ENCODE measurements at regions not wholly inside any gene's neighbourhood (a gene's known extent, or its start where the extent isn't known, plus 50 kb on each side); places are given as distances from the start of the nearest gene placed in this dataset.
"Not testable (repeated sequence)": the region's sequence is repeated elsewhere in the genome, so short reads cannot be mapped to it uniquely, and the experiment has no call there.

DNA sequence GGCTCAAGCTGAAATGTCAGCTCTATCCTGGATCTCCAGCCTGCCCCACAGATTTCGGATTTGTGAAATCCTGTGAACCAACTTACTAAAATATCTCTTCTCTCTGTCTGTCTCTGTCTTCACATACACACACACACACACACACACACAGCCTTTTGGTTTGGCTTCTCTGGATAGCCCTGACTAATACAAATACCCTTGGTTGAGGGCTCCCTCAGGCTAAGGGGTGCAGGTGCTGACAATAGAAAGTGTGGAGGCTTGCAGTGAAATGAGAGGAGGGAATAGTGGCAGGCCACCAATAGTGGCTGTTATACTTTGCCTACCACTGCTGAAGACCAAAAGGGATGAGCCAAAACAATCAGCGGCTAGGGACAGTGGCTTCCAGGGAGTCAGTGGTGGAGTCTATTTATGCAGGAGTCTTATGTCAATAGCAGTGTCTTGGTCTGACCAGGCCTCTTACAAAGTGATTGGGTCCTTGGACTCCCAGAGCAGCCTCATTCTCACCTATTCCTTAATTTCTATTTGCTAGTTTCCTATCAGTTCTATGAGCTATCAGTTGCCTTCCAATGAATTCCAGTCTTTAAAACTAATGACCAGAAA is 93.2 kb upstream of the GAS1 start:
- Histone ChIP-seq H3K36me3 (no peaks in the 10 kb centered on the region), H3K27me3 (ENCODE audit: low read depth) (no peaks in the 10 kb centered on the region), H3K4me1 (no peaks in the 10 kb centered on the region), H3K4me3 (no peak overlapping the region), H3K9me3 (no peaks in the 10 kb centered on the region), H3K27ac (no peak overlapping the region)
- TF ChIP-seq, protein P1, sequence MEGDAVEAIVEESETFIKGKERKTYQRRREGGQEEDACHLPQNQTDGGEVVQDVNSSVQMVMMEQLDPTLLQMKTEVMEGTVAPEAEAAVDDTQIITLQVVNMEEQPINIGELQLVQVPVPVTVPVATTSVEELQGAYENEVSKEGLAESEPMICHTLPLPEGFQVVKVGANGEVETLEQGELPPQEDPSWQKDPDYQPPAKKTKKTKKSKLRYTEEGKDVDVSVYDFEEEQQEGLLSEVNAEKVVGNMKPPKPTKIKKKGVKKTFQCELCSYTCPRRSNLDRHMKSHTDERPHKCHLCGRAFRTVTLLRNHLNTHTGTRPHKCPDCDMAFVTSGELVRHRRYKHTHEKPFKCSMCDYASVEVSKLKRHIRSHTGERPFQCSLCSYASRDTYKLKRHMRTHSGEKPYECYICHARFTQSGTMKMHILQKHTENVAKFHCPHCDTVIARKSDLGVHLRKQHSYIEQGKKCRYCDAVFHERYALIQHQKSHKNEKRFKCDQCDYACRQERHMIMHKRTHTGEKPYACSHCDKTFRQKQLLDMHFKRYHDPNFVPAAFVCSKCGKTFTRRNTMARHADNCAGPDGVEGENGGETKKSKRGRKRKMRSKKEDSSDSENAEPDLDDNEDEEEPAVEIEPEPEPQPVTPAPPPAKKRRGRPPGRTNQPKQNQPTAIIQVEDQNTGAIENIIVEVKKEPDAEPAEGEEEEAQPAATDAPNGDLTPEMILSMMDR (IDR thresholded peaks at IDR 0.05), result no peak
- DNase-seq (no peak), ATAC-seq (no peak)
- intact Hi-C loops (cut with DNase I), result no loop called here

DNA sequence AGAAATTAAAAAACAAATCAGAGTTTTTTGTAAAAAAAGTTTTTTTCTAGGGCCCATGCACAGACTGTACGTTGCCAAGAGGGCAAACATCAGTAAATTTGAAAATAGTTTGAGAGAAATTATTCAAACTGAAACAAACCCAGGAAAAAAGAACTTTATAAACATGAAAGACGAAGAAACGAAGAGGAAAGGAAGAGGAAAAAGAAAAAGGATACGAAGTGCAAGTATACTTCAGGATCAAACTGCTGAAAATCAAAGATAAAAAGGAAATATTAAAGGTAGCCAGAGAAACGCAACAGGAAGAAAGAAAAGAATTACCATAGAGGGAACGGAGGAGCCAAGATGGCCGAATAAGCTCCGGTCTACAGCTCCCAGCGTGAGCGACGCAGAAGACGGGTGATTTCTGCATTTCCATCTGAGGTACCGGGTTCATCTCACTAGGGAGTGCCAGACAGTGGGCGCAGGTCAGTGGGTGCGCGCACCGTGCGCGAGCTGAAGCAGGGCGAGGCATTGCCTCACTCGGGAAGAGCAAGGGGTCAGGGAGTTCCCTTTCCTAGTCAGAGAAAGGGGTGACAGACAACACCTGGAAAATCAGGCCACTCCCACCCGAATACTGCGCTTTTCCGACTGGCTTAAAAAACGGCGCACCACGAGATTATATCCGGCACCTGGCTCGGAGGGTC is 94.4 kb upstream of the GAS1 start:
- H3K27ac ChIP-seq; H3K4me3 ChIP-seq; H3K36me3 ChIP-seq; ATAC-seq; intact Hi-C loops (cut with DNase I); H3K9me3 ChIP-seq; H3K27me3 ChIP-seq (ENCODE audit: low read depth); H3K4me1 ChIP-seq; DNase-seq: not testable (repeated sequence)

DNA sequence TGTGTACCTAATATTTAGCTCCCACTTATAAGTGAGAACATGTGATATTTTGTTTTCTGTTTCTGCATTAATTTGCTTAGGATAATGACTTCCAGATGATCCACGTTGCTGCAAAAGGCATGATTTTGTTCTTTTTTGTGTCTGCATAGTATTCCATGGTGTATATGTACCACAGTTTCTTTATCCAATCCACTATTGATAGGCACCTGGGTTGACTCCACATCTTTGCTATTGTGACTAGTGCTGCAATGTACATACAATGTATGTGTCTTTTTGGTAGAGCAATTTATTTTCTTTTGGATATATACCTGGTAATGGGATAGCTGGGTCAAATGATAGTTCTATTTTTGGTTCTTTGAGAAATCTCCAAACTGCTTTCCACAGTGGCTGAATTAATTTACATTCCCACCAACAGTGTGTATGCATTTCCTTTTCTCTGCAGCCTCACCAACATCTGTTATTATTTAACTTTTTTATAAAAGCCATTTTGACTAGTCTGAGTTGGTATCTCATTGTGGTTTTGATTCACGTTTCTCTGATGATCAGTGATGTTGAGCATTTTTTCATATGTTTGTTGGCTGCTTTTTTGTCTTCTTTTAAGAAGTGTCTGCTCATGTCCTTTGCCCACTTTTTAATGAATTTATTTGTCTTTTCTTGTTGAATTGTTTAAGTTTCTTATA is 102.8 kb upstream of the GAS1 start:
- ATAC-seq; H3K4me1 ChIP-seq; H3K27ac ChIP-seq; H3K36me3 ChIP-seq; H3K4me3 ChIP-seq; intact Hi-C loops (cut with DNase I); H3K27me3 ChIP-seq (ENCODE audit: low read depth); DNase-seq; H3K9me3 ChIP-seq: not testable (repeated sequence)

DNA sequence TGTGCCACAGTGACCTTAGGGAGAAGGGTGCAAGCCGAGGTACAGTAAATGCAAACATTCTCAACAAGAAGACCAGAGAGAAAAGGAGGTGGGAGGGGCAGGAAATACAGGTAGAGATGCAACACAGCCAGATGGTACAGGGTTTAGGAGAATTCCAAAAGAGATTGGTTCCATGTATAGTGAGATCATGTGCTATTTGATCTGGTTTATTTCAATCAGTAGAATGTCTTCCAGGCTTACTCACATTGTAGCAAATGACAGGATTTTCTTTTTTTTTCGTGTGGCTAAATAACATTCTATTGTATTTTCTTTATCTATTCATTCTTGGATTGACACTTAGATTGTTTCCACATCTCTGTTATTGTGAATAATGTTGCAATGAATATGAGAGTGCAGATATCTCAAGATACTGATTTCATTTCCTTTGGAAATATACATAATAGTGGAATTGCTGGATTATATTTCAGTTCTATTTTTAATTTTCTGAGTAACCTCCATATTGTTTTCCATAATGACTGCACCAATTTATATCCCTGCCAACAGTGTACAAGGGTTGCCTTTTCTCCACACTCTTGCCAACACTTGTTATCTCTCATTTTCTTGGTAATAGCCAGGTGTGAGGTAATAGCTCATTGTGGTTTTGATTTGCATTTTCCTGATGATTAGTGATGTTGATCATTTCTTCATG is 107.8 kb upstream of the GAS1 start:
- intact Hi-C loops (cut with DNase I), result no loop called here
- Histone ChIP-seq H3K27ac (no peak overlapping the region), H3K27me3 (ENCODE audit: low read depth) (no peaks in the 10 kb centered on the region), H3K9me3 (no peaks in the 10 kb centered on the region), H3K36me3 (no peaks in the 10 kb centered on the region), H3K4me3 (no peak overlapping the region), H3K4me1 (no peaks in the 10 kb centered on the region)
- ATAC-seq (no peak), DNase-seq (no peak)
- TF ChIP-seq, protein P1 (IDR thresholded peaks at IDR 0.05), result no peak

DNA sequence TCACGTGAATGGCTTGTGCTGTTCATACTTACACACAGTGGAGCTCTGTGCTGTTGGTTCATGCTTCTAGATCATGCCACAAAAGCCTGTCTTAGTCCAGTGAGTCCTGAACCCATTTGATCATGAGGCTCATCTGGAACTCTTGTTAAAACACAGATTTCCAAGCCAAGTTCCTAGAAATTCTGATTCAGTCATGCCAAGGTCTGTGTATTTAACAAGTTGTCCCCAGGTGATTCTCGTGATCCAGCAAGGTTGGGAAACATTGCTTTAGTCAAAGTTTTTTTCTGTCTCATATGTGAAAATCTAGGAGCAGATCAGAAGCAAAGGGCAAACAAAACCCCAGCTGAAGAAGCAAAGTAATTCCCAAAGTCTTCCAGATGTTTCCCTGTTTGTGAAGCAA is 112.5 kb upstream of the GAS1 start:
- Histone ChIP-seq H3K27ac (no peak overlapping the region), H3K4me3 (no peak overlapping the region), H3K9me3 (no peaks in the 10 kb centered on the region), H3K27me3 (ENCODE audit: low read depth) (no peaks in the 10 kb centered on the region), H3K36me3 (no peaks in the 10 kb centered on the region), H3K4me1 (no peaks in the 10 kb centered on the region)
- intact Hi-C loops (cut with DNase I), result no loop called here
- ATAC-seq (no peak), DNase-seq (no peak)
- TF ChIP-seq, protein P1 (IDR thresholded peaks at IDR 0.05), result no peak

DNA sequence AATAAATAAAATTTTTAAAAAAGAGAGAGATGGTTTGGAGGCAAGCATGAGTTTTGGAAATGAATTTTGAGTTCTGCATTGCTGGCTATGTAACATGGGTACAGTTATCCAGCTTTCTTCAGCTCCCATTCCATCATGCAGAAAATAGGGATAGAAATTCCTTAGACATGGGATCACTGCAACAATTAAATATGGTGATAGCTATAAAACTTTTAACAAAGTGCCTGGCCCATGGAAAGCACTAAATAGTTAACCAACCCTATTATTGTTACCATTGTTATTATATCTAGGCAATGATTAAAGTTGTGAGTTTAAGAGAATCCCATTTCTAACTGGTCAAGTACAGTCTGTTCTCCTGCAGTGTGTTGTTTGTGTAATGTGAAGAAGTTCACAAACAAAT is 115.4 kb upstream of the GAS1 start:
- Histone ChIP-seq H3K4me1 (no peaks in the 10 kb centered on the region), H3K27ac (no peak overlapping the region), H3K27me3 (ENCODE audit: low read depth) (no peaks in the 10 kb centered on the region), H3K4me3 (no peak overlapping the region), H3K36me3 (no peaks in the 10 kb centered on the region), H3K9me3 (no peaks in the 10 kb centered on the region)
- TF ChIP-seq, protein P1 (IDR thresholded peaks at IDR 0.05), result no peak
- DNase-seq (no peak), ATAC-seq (no peak)
- intact Hi-C loops (cut with DNase I), result no loop called here
